GM10266 (cell line): ENCODE measurements at regions not wholly inside any gene's neighbourhood (a gene's known extent, or its start where the extent isn't known, plus 50 kb on each side); places are given as distances from the start of the nearest gene placed in this dataset.

ENCODE experiments used
- DNase-seq: peaks from one replicate; pipeline ENCODE4 v3.0.0; 2012; ENCODE audit errors: extremely low spot score
- TF ChIP-seq, protein P1 (sequence below): IDR thresholded peaks from 2 replicates; pipeline ENCODE4 v1.5.1; 2012; ENCODE audit warnings: mild to moderate bottlenecking, low read depth; ENCODE audit not compliant: control insufficient read depth, insufficient read depth; ENCODE audit errors: missing control alignments

- TF ChIP-seq, protein P1, sequence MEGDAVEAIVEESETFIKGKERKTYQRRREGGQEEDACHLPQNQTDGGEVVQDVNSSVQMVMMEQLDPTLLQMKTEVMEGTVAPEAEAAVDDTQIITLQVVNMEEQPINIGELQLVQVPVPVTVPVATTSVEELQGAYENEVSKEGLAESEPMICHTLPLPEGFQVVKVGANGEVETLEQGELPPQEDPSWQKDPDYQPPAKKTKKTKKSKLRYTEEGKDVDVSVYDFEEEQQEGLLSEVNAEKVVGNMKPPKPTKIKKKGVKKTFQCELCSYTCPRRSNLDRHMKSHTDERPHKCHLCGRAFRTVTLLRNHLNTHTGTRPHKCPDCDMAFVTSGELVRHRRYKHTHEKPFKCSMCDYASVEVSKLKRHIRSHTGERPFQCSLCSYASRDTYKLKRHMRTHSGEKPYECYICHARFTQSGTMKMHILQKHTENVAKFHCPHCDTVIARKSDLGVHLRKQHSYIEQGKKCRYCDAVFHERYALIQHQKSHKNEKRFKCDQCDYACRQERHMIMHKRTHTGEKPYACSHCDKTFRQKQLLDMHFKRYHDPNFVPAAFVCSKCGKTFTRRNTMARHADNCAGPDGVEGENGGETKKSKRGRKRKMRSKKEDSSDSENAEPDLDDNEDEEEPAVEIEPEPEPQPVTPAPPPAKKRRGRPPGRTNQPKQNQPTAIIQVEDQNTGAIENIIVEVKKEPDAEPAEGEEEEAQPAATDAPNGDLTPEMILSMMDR = no peak
- DNase-seq = no peak
Measured at GRCh38 chr2:120896901-120897300, 161.2 kb downstream of the GLI2 start.

GRCh38 chr2:120897399-120897798, 161.7 kb downstream of the GLI2 start:
- TF ChIP-seq, protein P1 = no peak
- no peak for DNase-seq

GRCh38 chr2:120898496-120898895, 162.8 kb downstream of the GLI2 start:
- TF ChIP-seq, protein P1 = no peak
- DNase-seq = no peak

- TF ChIP-seq, protein P1 = no peak
- no peak for DNase-seq
Measured at GRCh38 chr2:120898961-120899750, 163.5 kb downstream of the GLI2 start.

- TF ChIP-seq, protein P1 = no peak
- DNase-seq = no peak
Measured at GRCh38 chr2:120899771-120900170, 164.1 kb downstream of the GLI2 start.

DNA sequence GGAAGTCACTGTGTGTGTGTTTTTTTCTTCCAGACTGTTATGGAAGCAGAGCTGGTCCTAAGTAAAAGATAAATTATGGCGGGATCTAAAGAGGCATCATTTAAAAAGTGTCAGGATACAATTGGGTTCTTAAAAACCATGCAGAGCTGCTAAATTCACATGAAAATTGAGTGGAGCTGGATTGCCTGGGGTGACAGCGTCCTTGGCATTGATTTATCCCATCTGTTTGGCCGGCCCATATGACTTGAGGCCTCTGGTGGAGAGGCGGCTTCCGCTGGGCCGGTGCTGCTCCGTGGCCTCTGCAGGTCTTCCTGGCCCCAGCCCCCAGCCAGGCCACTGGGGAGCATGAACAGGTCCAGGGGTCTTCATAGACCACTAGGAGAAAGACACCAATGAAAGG, 165.5 kb downstream of the GLI2 start:
- DNase-seq = no peak
- TF ChIP-seq, protein P1 = no peak

GRCh38 chr2:120902592-120902991, 166.9 kb downstream of the GLI2 start:
- TF ChIP-seq, protein P1 = no peak
- DNase-seq = no peak
